ENCODE measurements at regions not wholly inside any gene's neighbourhood (a gene's known extent, or its start where the extent isn't known, plus 50 kb on each side); places are given as distances from the start of the nearest gene placed in this dataset.

GRCh38 chr20:22452442-22453011 is 131.8 kb downstream of the FOXA2 start:
- H3K27ac ChIP-seq: no peak overlapping the region
- TF ChIP-seq POLR2A (IDR thresholded peaks at IDR 0.05) (no peak), CTCF (IDR thresholded peaks at IDR 0.05) (no peak)
- H3K36me3 ChIP-seq: no peaks in the 10 kb centered on the region
- no peaks in the 10 kb centered on the region for H3K9me3 ChIP-seq
- 90 to 94% methylated on average over 3 of the region's 3 CpGs for WGBS, 2 donors
- DNase-seq (ENCODE audit: low spot score in 2 of 2): no peak
- H3K27me3 ChIP-seq: no peaks in the 10 kb centered on the region
- H3K4me3 ChIP-seq: no peak overlapping the region
- H3K4me1 ChIP-seq: no peaks in the 10 kb centered on the region

GRCh38 chr20:22450537-22450936 is 133.8 kb downstream of the FOXA2 start:
- Histone ChIP-seq H3K9me3 (no peaks in the 10 kb centered on the region), H3K27me3 (no peaks in the 10 kb centered on the region), H3K4me3 (no peak overlapping the region), H3K36me3 (no peaks in the 10 kb centered on the region), H3K4me1 (no peaks in the 10 kb centered on the region), H3K27ac (no peak overlapping the region)
- no peak for DNase-seq (ENCODE audit: low spot score in 2 of 2)
- TF ChIP-seq POLR2A (IDR thresholded peaks at IDR 0.05) (no peak), EP300 (IDR thresholded peaks at IDR 0.05) (no peak), CTCF (IDR thresholded peaks at IDR 0.05) (no peak)
- WGBS, 2 donors: 78 to 86% methylated on average over 2 of the region's 2 CpGs

GRCh38 chr20:22449188-22449973 is 135.0 kb downstream of the FOXA2 start:
- Histone ChIP-seq H3K4me3 (no peak overlapping the region), H3K9me3 (no peaks in the 10 kb centered on the region), H3K4me1 (no peaks in the 10 kb centered on the region), H3K27ac (no peak overlapping the region), H3K27me3 (no peaks in the 10 kb centered on the region), H3K36me3 (no peaks in the 10 kb centered on the region)
- 56 to 57% methylated on average over 10 of the region's 10 CpGs for WGBS, 2 donors
- no peak for DNase-seq (ENCODE audit: low spot score in 2 of 2)
- no peak for TF ChIP-seq EP300 (IDR thresholded peaks at IDR 0.05)
- TF ChIP-seq CTCF (IDR thresholded peaks at IDR 0.05): no peak

- 14 to 22% methylated on average over 1 of the region's 1 CpG for WGBS, 2 donors
- H3K27me3 ChIP-seq: no peaks in the 10 kb centered on the region
- no peaks in the 10 kb centered on the region for H3K9me3 ChIP-seq
- H3K27ac ChIP-seq: no peak overlapping the region
- H3K36me3 ChIP-seq: no peaks in the 10 kb centered on the region
- TF ChIP-seq EP300 (IDR thresholded peaks at IDR 0.05) (no peak), POLR2A (IDR thresholded peaks at IDR 0.05) (no peak), CTCF (IDR thresholded peaks at IDR 0.05) (no peak)
- no peak for DNase-seq (ENCODE audit: low spot score in 2 of 2)
- H3K4me3 ChIP-seq: no peak overlapping the region
- no peaks in the 10 kb centered on the region for H3K4me1 ChIP-seq
Measured at GRCh38 chr20:22447447-22447778, 137.0 kb downstream of the FOXA2 start.

GRCh38 chr20:22446613-22447446 is 137.5 kb downstream of the FOXA2 start:
- Histone ChIP-seq H3K27me3 (no peaks in the 10 kb centered on the region), H3K27ac (no peak overlapping the region), H3K36me3 (no peaks in the 10 kb centered on the region), H3K4me1 (no peaks in the 10 kb centered on the region), H3K9me3 (no peaks in the 10 kb centered on the region), H3K4me3 (no peak overlapping the region)
- DNase-seq (ENCODE audit: low spot score in 2 of 2): no peak
- 42 to 49% methylated on average over 5 of the region's 5 CpGs for WGBS, 2 donors
- TF ChIP-seq CTCF (IDR thresholded peaks at IDR 0.05): no peak
